GM12878 (cell line): ENCODE measurements at regions not wholly inside any gene's neighbourhood (a gene's known extent, or its start where the extent isn't known, plus 50 kb on each side); places are given as distances from the start of the nearest gene placed in this dataset.

ENCODE experiments used
- ATAC-seq: fragments of 200-7000 bp; cut with Tn5 transposase; 3 replicates; pipeline ENCODE4 v1.9.1; 2020; ENCODE audit warnings: mild to moderate bottlenecking, moderate library complexity
- BruUV-seq: library from RNA; stranded (reverse); fragments of 400-500 nt; replicated peaks from 2 replicates; lab custom pipeline; 2021; lab: Mats Ljungman, UMichigan
- CTCF ChIA-PET: fragments of 300-600 bp; sonication (Branson Sonifier 250); formaldehyde crosslinking; extraction: SDS; loops from one replicate; lab custom pipeline; 2021; ENCODE audit warnings: inconsistent platforms; lab: Yijun Ruan, JAX
- POLR2A ChIA-PET: fragments of 350-600 bp; formaldehyde crosslinking; extraction: SDS; loops from one replicate; lab custom pipeline; 2021; ENCODE audit warnings: inconsistent platforms; lab: Charles Lee
- RAD21 ChIA-PET: fragments of 300-600 bp; sonication (Branson Sonifier 250); formaldehyde crosslinking; loops from one replicate; lab custom pipeline; 2023; ENCODE audit warnings: antibody characterized with exemption; ENCODE audit not compliant: unreplicated experiment; lab: Charles Lee
- SMC1A ChIA-PET: fragments of 300-600 bp; sonication (Branson Sonifier 250); formaldehyde crosslinking; loops from one replicate; lab custom pipeline; 2023; ENCODE audit not compliant: unreplicated experiment, uncharacterized antibody; lab: Charles Lee
- DNase-seq: peaks from one replicate; pipeline ENCODE4 v3.0.0-alpha.2; 2011; ENCODE audit warnings: low read depth, low spot score
- FAIRE-seq: peaks from 3 replicates; lab custom pipeline; 2011; peaks lifted over from hg19 to GRCh38; lab: Jason Lieb, UNC
- H2AFZ ChIP-seq: 2 replicates; pipeline ENCODE4 v1.6.0; 2011; ENCODE audit warnings: low read depth, low read length, control low read depth; ENCODE audit not compliant: control insufficient read depth
- H3K27ac ChIP-seq: 2 replicates; pipeline ENCODE4 v1.5.1; 2011; ENCODE audit warnings: control low read depth; ENCODE audit not compliant: control insufficient read depth, insufficient read depth
- H3K27me3 ChIP-seq, 2 experiments: replicated peaks in 1 of 2; 2 replicates each; pipeline versions ENCODE4 v1.6.0 to v1.6.1; 2011; ENCODE audit warnings: low read length in 1 of 2; ENCODE audit not compliant: control insufficient read depth in 2 of 2, insufficient read depth in 2 of 2
- H3K36me3 ChIP-seq, 2 experiments: 2 replicates each; pipeline ENCODE4 v1.5.1; 2011; ENCODE audit warnings: low read length in 1 of 2; ENCODE audit not compliant: control insufficient read depth in 2 of 2, insufficient read depth in 2 of 2
- H3K4me1 ChIP-seq: 2 replicates; pipeline ENCODE4 v1.6.1; 2011; ENCODE audit warnings: mild to moderate bottlenecking, low read length, moderate library complexity, mixed read lengths; ENCODE audit not compliant: control insufficient read depth, insufficient read depth
- H3K4me2 ChIP-seq: 2 replicates; pipeline ENCODE4 v1.6.0; 2011; ENCODE audit warnings: control low read depth; ENCODE audit not compliant: control insufficient read depth, insufficient read depth
- H3K4me3 ChIP-seq: fragments of 200-600 bp; sonication (generic); 2 replicates; pipeline ENCODE4 v1.5.1; 2016
- H3K79me2 ChIP-seq: 2 replicates; pipeline ENCODE4 v1.6.0; 2011; ENCODE audit warnings: low read length; ENCODE audit not compliant: control insufficient read depth, insufficient read depth
- H3K9ac ChIP-seq: 2 replicates; pipeline ENCODE4 v1.8.0; 2011; ENCODE audit warnings: low read length, control low read depth, mixed read lengths; ENCODE audit not compliant: control insufficient read depth, insufficient read depth
- H3K9me3 ChIP-seq: replicated peaks from 3 replicates; pipeline ENCODE4 v1.5.1; 2011; ENCODE audit warnings: mild to moderate bottlenecking, low read length; ENCODE audit not compliant: control insufficient read depth, insufficient read depth
- H4K20me1 ChIP-seq: 2 replicates; pipeline ENCODE4 v1.6.0; 2011; ENCODE audit not compliant: control insufficient read depth, insufficient read depth
- RCOR1 ChIP-seq: conservative IDR thresholded peaks from 2 replicates; pipeline ENCODE4 v1.6.1; 2012; ENCODE audit warnings: low read depth, low read length, improper control_type of control experiment
- ZNF622 ChIP-seq: fragments of 450-650 bp; IDR thresholded peaks from 2 replicates; pipeline ENCODE4 v1.6.1; 2017; ENCODE audit warnings: mild to moderate bottlenecking, inconsistent platforms
- ZNF687 ChIP-seq: fragments of 450-650 bp; IDR thresholded peaks from 2 replicates; pipeline ENCODE4 v1.6.1; 2017; ENCODE audit warnings: mild to moderate bottlenecking, moderate library complexity
- WGBS: methylation state at CpG from one replicate; pipeline ENCODE4 v1.1.6; 2016; ENCODE audit warnings: low lambda C conversion rate; ENCODE audit not compliant: insufficient replicate concordance, insufficient coverage; ENCODE audit errors: missing lambda C conversion rate; 5-methylcytosine and 5-hydroxymethylcytosine counted together
- in situ Hi-C: fragments of 300-500 bp; cut with MboI; formaldehyde crosslinking; loops from 9 replicates; pipeline ENCODE4 v1.14.3; 2018; ENCODE audit warnings: mixed read lengths
- intact Hi-C: fragments of 100-400 bp; cut with micrococcal nuclease; formaldehyde crosslinking; loops from one replicate; pipeline ENCODE4 v1.14.2; 2022; ENCODE audit not compliant: unreplicated experiment

- intact Hi-C loops (no loop called here), in situ Hi-C loops (no loop called here)
- Histone ChIP-seq H3K4me3 (no peak overlapping the region), H2AFZ (no peak overlapping the region), H3K4me2 (no peak overlapping the region), H3K9me3 (no peaks in the 10 kb centered on the region), H3K9ac (no peak overlapping the region), H3K79me2 (no peaks in the 10 kb centered on the region), H3K27ac (no peak overlapping the region), H4K20me1 (no peaks in the 10 kb centered on the region), H3K36me3 (no peaks in the 10 kb centered on the region), H3K27me3 (no peaks in the 10 kb centered on the region), H3K4me1 (no peaks in the 10 kb centered on the region)
- ChIA-PET CTCF (interaction anchor here (0.8 kb wide), 1 partner anchor 43 kb away, joined by 3 read pairs; no protein-coding TSS in a partner anchor), POLR2A (no interaction called here), SMC1A (no interaction called here), RAD21 (no interaction called here)
- 15% methylated on average over 13 of the region's 14 CpGs for WGBS
- DNase-seq = no peak
- FAIRE-seq = no peak
- ATAC-seq = no peak
- TF ChIP-seq ZNF687 (no peak), RCOR1 (no peak), ZNF622 (no peak)
- no TSS peak for BruUV-seq
These were observed 407.0 kb downstream of the ZNF536 start for GRCh38 chr19:30778961-30779715.
